ENCODE measurements at regions not wholly inside any gene's neighbourhood (a gene's known extent, or its start where the extent isn't known, plus 50 kb on each side); places are given as distances from the start of the nearest gene placed in this dataset.

DNA sequence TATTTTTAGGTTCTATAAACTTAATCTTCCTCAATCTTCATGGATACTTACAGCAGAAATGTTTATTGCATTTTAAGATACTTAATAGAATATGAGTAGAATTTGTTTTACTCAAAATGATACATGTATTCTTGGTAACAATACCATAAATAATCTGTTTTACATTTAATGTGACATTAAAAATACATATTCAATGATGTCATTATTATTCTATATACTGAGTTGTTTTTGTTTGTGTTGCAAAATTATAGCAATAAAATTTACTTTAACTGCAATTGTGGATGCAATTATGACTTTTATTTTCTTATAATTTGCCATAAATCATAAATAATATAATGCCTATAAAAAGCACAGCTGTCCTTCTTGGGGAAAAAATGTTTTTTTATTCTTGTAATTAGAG lies 275.9 kb upstream of the CCNG1 start:
- no peaks in the 10 kb centered on the region for H3K4me1 ChIP-seq (ENCODE audit: insufficient read depth)
- DNase-seq (ENCODE audit: low spot score) = no peak

DNA sequence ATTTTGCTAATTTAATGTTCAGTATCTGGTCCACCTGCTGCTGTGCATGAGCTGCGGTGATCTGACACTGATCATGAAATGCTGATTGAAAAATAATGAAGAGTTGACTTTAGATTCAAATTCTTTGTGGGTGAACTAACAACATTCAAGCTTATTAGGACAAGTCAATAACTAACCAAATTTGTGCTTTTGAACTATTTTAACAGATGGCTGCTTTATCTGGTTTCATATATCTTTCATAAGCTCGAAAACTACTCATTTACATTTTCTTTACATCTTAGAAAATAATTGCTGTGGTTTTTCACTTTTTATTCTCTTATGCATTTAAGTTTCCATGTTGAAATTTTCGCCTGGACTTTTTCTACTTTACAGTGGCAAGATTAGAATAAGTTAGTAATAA lies 274.8 kb upstream of the CCNG1 start:
- no peak overlapping the region for H3K4me3 Mint-ChIP-seq
- no peaks in the 10 kb centered on the region for H3K36me3 ChIP-seq (ENCODE audit: insufficient read depth)

More for the DNA sequence above, 275.9 kb upstream of the CCNG1 start:
- H3K27ac Mint-ChIP-seq = no peak overlapping the region
- TF ChIP-seq NANOG (IDR thresholded peaks at IDR 0.05; ENCODE audit: borderline replicate concordance) (no peak), EZH2phosphoT487 (IDR thresholded peaks at IDR 0.05; ENCODE audit: unreplicated experiment) (no peak), EZH2 (IDR thresholded peaks at IDR 0.05; ENCODE audit: low read depth, unreplicated experiment) (no peak), ZNF114 (CRISPR knock-in tag; IDR thresholded peaks at IDR 0.05) (no peak)
- TF ChIP-seq, protein P1, sequence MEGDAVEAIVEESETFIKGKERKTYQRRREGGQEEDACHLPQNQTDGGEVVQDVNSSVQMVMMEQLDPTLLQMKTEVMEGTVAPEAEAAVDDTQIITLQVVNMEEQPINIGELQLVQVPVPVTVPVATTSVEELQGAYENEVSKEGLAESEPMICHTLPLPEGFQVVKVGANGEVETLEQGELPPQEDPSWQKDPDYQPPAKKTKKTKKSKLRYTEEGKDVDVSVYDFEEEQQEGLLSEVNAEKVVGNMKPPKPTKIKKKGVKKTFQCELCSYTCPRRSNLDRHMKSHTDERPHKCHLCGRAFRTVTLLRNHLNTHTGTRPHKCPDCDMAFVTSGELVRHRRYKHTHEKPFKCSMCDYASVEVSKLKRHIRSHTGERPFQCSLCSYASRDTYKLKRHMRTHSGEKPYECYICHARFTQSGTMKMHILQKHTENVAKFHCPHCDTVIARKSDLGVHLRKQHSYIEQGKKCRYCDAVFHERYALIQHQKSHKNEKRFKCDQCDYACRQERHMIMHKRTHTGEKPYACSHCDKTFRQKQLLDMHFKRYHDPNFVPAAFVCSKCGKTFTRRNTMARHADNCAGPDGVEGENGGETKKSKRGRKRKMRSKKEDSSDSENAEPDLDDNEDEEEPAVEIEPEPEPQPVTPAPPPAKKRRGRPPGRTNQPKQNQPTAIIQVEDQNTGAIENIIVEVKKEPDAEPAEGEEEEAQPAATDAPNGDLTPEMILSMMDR (conservative IDR thresholded peaks at IDR 0.05; ENCODE audit: low read depth in 2 of 2) = no peak
- no peaks in the 10 kb centered on the region for H3K27me3 ChIP-seq (ENCODE audit: insufficient read depth)
- no peak for ATAC-seq
- no peaks in the 10 kb centered on the region for H4K20me1 ChIP-seq (replicated peaks; ENCODE audit: insufficient read depth)
- H2AFZ ChIP-seq = no peak overlapping the region
- H3K4me3 Mint-ChIP-seq = no peak overlapping the region
- H3K4me2 ChIP-seq = no peak overlapping the region
- no peaks in the 10 kb centered on the region for H3K36me3 ChIP-seq (ENCODE audit: insufficient read depth)
- H3K4me1 Mint-ChIP-seq = no peaks in the 10 kb centered on the region
- no peaks in the 10 kb centered on the region for H3K9me2 ChIP-seq (ENCODE audit: insufficient read depth)
- peaks cover 5% of the 10 kb centered on the region; the same call in 1 of the 3 replicates for H3K9me3 Mint-ChIP-seq
- H3K27me3 Mint-ChIP-seq (ENCODE audit: insufficient read depth, low read depth, poor library complexity) = no peaks in the 10 kb centered on the region
- H3K79me2 ChIP-seq (replicated peaks; ENCODE audit: insufficient read depth) = no peaks in the 10 kb centered on the region
- H3K36me3 Mint-ChIP-seq (ENCODE audit: low read depth) = no peaks in the 10 kb centered on the region
- no peak overlapping the region for H3K27ac ChIP-seq (ENCODE audit: low read depth)
- no peak overlapping the region for H3K4me3 ChIP-seq
- no peaks in the 10 kb centered on the region for H3F3A ChIP-seq (replicated peaks; ENCODE audit: low read depth)

DNA sequence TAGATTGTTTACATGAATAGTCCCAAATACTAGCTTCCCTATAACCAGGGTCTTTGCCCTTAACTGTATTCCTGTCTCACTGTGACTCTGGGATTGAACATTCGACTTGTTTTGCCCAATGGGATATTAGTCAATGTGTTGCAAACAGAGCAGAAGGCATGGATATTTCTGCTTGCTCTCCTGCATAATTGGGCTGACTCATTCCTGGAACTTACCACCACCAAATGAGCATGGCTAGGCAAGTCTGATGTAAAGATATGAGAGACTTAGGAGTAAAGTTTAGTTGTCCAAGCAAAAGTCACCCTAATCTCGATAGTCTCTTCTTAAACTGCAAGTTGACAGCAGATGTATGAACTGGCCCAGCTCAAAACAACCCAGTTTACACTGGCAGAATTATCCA lies 273.5 kb upstream of the CCNG1 start:
- H3K4me1 Mint-ChIP-seq = no peaks in the 10 kb centered on the region
- no peak overlapping the region for H3K27ac Mint-ChIP-seq
- H3K36me3 ChIP-seq (ENCODE audit: insufficient read depth) = no peaks in the 10 kb centered on the region
- H3K27me3 ChIP-seq (ENCODE audit: insufficient read depth) = no peaks in the 10 kb centered on the region
- H3K4me3 ChIP-seq = no peak overlapping the region
- no peaks in the 10 kb centered on the region for H3F3A ChIP-seq (replicated peaks; ENCODE audit: low read depth)
- no peak overlapping the region for H3K4me3 Mint-ChIP-seq
- H3K27me3 Mint-ChIP-seq (ENCODE audit: insufficient read depth, low read depth, poor library complexity) = no peaks in the 10 kb centered on the region
- H2AFZ ChIP-seq = no peak overlapping the region
- no peaks in the 10 kb centered on the region for H3K36me3 Mint-ChIP-seq (ENCODE audit: low read depth)
- ATAC-seq (no peak), DNase-seq (ENCODE audit: low spot score) (no peak)
- H4K20me1 ChIP-seq (replicated peaks; ENCODE audit: insufficient read depth) = no peaks in the 10 kb centered on the region
- no peaks in the 10 kb centered on the region for H3K4me1 ChIP-seq (ENCODE audit: insufficient read depth)
- no peaks in the 10 kb centered on the region for H3K79me2 ChIP-seq (replicated peaks; ENCODE audit: insufficient read depth)
- no peak overlapping the region for H3K27ac ChIP-seq (ENCODE audit: low read depth)
- no peaks in the 10 kb centered on the region for H3K9me2 ChIP-seq (ENCODE audit: insufficient read depth)
- peaks cover 5% of the 10 kb centered on the region; the same call in 1 of the 3 replicates for H3K9me3 Mint-ChIP-seq
- H3K4me2 ChIP-seq = no peak overlapping the region
- TF ChIP-seq, protein P2, sequence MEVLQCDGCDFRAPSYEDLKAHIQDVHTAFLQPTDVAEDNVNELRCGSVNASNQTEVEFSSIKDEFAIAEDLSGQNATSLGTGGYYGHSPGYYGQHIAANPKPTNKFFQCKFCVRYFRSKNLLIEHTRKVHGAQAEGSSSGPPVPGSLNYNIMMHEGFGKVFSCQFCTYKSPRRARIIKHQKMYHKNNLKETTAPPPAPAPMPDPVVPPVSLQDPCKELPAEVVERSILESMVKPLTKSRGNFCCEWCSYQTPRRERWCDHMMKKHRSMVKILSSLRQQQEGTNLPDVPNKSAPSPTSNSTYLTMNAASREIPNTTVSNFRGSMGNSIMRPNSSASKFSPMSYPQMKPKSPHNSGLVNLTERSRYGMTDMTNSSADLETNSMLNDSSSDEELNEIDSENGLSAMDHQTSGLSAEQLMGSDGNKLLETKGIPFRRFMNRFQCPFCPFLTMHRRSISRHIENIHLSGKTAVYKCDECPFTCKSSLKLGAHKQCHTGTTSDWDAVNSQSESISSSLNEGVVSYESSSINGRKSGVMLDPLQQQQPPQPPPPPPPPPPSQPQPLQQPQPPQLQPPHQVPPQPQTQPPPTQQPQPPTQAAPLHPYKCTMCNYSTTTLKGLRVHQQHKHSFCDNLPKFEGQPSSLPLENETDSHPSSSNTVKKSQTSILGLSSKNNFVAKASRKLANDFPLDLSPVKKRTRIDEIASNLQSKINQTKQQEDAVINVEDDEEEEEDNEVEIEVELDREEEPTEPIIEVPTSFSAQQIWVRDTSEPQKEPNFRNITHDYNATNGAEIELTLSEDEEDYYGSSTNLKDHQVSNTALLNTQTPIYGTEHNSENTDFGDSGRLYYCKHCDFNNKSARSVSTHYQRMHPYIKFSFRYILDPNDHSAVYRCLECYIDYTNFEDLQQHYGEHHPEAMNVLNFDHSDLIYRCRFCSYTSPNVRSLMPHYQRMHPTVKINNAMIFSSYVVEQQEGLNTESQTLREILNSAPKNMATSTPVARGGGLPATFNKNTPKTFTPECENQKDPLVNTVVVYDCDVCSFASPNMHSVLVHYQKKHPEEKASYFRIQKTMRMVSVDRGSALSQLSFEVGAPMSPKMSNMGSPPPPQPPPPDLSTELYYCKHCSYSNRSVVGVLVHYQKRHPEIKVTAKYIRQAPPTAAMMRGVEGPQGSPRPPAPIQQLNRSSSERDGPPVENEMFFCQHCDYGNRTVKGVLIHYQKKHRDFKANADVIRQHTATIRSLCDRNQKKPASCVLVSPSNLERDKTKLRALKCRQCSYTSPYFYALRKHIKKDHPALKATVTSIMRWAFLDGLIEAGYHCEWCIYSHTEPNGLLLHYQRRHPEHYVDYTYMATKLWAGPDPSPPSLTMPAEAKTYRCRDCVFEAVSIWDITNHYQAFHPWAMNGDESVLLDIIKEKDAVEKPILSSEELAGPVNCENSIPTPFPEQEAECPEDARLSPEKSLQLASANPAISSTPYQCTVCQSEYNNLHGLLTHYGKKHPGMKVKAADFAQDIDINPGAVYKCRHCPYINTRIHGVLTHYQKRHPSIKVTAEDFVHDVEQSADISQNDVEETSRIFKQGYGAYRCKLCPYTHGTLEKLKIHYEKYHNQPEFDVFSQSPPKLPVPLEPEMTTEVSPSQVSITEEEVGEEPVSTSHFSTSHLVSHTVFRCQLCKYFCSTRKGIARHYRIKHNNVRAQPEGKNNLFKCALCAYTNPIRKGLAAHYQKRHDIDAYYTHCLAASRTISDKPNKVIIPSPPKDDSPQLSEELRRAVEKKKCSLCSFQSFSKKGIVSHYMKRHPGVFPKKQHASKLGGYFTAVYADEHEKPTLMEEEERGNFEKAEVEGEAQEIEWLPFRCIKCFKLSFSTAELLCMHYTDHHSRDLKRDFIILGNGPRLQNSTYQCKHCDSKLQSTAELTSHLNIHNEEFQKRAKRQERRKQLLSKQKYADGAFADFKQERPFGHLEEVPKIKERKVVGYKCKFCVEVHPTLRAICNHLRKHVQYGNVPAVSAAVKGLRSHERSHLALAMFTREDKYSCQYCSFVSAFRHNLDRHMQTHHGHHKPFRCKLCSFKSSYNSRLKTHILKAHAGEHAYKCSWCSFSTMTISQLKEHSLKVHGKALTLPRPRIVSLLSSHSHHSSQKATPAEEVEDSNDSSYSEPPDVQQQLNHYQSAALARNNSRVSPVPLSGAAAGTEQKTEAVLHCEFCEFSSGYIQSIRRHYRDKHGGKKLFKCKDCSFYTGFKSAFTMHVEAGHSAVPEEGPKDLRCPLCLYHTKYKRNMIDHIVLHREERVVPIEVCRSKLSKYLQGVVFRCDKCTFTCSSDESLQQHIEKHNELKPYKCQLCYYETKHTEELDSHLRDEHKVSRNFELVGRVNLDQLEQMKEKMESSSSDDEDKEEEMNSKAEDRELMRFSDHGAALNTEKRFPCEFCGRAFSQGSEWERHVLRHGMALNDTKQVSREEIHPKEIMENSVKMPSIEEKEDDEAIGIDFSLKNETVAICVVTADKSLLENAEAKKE (CRISPR knock-in tag; IDR thresholded peaks at IDR 0.05) = no peak
- TF ChIP-seq ZNF331 (CRISPR knock-in tag; IDR thresholded peaks at IDR 0.05; ENCODE audit: low read depth) (no peak), POLR2AphosphoS5 (IDR thresholded peaks at IDR 0.05; ENCODE audit: low read depth) (no peak), STAT1 (IDR thresholded peaks at IDR 0.05; ENCODE audit: unreplicated experiment) (no peak)

More for the DNA sequence above, 274.8 kb upstream of the CCNG1 start:
- Mint-ChIP-seq H3K27ac (no peak overlapping the region; the same call in 1 of the 2 replicates), H3K27me3 (ENCODE audit: insufficient read depth, low read depth, poor library complexity) (no peaks in the 10 kb centered on the region), H3K9me3 (peaks cover 5% of the 10 kb centered on the region; the same call in 1 of the 3 replicates), H3K36me3 (ENCODE audit: low read depth) (no peaks in the 10 kb centered on the region), H3K4me1 (no peaks in the 10 kb centered on the region)
- no peak overlapping the region for H3K27ac ChIP-seq (ENCODE audit: low read depth)
- ATAC-seq (no peak), DNase-seq (ENCODE audit: low spot score) (no peak)
- no peaks in the 10 kb centered on the region for H3K79me2 ChIP-seq (replicated peaks; ENCODE audit: insufficient read depth)
- TF ChIP-seq JUNB (IDR thresholded peaks at IDR 0.05; ENCODE audit: unreplicated experiment) (no peak), NANOG (IDR thresholded peaks at IDR 0.05; ENCODE audit: borderline replicate concordance) (no peak), CREB1 (CRISPR knock-in tag; IDR thresholded peaks at IDR 0.05; ENCODE audit: low read depth) (no peak), EZH2 (IDR thresholded peaks at IDR 0.05; ENCODE audit: low read depth, unreplicated experiment) (no peak)
- no peak overlapping the region for H3K4me2 ChIP-seq
- no peaks in the 10 kb centered on the region for H3K27me3 ChIP-seq (ENCODE audit: insufficient read depth)
- no peaks in the 10 kb centered on the region for H3K9me2 ChIP-seq (ENCODE audit: insufficient read depth)
- H3F3A ChIP-seq (replicated peaks; ENCODE audit: low read depth) = no peaks in the 10 kb centered on the region
- H2AFZ ChIP-seq = no peak overlapping the region
- no peaks in the 10 kb centered on the region for H3K4me1 ChIP-seq (ENCODE audit: insufficient read depth)
- H3K4me3 ChIP-seq = no peak overlapping the region
- no peaks in the 10 kb centered on the region for H4K20me1 ChIP-seq (replicated peaks; ENCODE audit: insufficient read depth)

Measured in GM23338 (cell line).